HG03095 (cell line): ENCODE measurements at regions not wholly inside any gene's neighbourhood (a gene's known extent, or its start where the extent isn't known, plus 50 kb on each side); places are given as distances from the start of the nearest gene placed in this dataset.
"Not testable (repeated sequence)": the region's sequence is repeated elsewhere in the genome, so short reads cannot be mapped to it uniquely, and the experiment has no call there.

Source experiments
- ATAC-seq: cut with Tn5 transposase; IDR thresholded peaks from one replicate; pipeline ENCODE4 v1.9.1; 2021; ENCODE audit warnings: moderate library complexity; ENCODE audit not compliant: unreplicated experiment

DNA sequence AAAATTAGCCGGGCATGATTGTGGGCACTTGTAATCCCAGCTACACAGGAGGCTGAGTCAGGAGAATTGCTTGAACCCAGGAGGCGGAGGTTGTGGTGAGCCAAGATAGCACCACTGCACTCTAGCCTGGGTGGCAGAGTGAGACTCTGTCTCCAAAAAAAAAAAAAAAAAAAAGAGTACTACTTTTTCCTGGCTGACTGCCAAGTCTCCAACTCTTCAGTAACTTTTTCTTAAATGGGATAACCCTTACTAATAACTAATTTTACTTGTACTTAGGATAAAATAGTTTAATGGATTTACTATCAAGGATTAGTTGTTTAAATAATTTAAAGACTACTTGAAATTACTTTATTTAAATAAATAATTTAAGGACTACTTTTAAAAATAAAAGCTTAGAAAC is 158.8 kb upstream of the CAND1 start:
- ATAC-seq: not testable (repeated sequence)

DNA sequence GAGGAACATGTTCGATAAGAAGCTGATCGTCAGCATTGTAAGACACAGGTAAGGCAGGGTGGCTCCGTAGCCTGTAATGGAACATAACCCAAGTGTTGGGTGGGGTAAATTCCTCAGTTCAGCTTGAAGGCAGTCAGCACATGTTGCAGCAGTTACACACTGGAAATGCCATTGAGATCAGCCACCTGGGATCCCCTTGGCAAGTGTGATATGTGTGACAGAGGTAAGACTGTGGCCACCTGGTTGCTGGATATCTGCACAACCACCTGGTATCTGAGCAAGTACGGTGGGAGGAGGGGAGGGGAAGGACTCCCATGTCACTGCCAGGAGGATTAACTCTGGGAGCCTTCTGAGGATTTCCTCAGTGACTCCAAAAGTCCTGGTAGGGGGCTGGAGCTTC is 158.0 kb upstream of the CAND1 start:
- no peak for ATAC-seq

DNA sequence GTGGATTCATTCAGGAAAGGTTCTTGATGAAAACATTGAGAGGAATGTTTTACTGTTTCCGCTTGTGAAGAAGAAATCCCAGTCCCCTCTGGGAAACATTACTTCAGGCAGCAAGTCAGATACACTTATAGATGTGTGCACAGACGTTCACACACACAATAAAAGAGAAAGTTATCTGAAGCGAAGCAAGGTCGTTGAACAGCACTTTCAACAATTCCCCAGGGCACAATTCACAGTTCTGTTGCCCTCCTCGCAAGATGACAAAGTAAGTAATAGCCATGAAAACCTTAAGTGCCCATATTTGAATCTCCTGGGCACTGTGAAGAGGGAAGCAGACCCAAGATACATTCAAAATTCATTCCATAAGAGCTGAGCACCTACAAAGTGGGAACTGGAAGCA is 156.6 kb upstream of the CAND1 start:
- ATAC-seq: no peak

DNA sequence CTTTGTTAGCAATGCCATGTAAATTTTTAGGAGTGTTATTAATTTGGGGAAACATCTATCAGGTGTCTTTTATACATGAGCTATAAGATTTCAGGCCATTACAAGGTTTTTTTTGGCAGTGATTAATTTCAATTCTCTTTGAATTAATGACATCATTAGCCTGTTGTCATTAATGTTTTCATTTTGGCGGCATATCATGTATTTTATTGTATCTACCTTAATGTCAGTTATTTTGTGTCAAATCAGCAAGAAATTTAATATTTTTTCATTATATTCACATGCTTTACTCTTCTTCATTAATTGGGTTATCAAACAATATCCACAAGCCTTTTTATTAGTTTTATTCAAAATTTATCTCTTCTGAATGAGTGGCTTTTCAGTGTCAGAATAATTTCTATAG is 153.0 kb upstream of the CAND1 start:
- no peak for ATAC-seq

DNA sequence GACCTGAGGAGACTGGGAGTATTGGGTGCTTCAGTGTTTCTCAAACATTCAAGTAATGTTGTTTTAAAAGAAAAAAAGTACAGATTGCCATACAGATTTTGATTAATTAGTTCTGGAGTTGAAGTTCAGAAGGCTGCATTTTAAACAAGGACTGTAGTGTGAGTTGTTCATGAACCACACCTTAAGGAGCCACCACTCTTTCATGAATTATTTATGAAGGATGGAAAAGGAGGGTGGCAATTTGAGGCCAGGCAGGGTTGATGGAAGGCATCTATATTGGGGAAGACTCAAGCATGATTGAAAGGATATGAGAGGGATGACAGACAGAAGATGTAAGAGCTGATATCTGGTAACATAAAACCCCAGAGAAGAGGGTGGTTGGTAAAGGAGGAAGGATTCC is 146.6 kb upstream of the CAND1 start:
- no peak for ATAC-seq

DNA sequence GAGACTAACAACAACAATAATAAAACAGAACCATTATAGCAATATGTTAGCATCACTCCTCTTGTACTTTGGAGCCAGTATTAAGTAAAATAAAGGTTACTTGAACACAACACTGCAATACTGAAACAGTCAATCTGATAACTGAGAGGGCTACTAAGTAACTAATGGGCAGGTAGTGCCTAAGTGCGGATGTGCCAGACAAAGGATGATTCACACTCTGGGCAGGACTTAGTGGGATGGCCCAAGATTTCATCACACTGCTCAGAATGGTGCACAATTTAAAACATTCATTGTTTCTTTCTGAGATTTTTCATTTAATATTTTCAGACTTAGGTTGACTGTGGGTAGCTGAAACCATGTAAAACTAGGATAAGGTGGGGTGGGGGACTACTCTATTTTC is 131.9 kb upstream of the CAND1 start:
- no peak for ATAC-seq

DNA sequence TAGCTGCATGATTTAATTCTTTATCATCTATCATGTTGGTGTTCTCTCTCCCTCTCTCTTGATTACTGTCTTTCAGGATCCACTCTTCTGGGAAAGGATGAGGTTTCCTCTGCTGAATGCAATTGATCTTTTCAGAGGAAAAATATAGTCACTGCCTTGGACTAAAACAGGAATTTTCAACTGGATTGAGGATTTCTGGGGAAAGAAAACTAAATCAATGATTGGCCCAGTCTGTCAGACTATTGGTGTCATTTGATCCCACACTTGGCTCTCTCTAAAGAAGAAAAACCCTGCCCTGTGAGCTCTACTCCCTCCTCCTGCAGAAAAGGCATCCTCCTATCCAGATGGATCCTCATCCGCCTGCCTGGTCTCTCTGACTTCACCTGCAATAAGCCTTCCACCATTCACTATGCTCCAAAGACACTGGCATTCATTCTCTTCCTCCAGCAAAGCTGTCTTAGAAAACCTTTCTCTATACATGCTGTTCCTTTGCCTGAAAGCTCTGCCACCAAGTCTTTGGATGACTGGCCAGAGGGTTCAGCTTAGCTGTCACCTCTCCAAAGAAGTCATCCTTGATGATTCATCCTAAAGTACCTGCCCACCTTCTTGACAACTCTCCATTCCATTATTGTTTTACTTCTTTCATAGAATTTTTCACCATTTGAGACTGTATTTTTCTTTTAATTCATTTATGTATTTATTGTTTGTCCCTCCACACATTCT is 127.7 kb upstream of the CAND1 start:
- no peak for ATAC-seq

DNA sequence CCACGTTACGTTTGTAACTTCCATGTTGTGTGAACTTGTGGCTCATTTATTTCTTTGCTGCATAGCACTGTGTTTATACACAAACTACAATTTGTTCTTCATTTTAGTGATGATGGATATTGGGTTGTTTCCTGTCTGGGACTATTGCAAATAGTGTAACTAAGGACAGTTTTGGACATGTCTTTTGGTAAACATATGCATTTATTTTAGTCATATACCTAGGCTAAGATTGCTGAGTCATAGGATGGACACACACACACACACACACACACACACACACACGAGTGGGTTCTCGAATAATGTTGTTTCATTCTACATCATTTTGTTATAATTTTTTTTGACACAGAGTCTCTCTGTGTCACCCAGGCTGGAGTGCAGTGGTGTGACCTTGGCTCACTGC is 123.5 kb upstream of the CAND1 start:
- ATAC-seq: no peak

DNA sequence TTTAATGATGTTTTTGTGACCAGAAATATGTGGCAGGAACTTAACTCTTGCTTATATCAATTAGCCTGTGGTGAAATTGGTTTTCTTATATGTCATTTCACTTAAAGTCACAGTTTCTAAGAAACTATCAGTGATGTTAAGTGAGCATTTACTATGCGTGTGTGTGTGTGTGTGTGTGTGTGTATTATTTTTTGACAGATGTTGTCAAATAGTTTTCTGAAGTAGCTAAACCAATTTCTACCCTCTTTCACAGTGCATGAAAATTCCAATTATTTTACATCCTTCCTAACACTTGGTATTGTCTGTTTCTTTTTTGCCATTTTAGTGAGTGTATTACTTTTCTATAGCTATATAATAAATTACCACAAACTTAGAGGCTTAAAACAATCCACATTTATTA is 122.1 kb upstream of the CAND1 start:
- ATAC-seq: no peak

DNA sequence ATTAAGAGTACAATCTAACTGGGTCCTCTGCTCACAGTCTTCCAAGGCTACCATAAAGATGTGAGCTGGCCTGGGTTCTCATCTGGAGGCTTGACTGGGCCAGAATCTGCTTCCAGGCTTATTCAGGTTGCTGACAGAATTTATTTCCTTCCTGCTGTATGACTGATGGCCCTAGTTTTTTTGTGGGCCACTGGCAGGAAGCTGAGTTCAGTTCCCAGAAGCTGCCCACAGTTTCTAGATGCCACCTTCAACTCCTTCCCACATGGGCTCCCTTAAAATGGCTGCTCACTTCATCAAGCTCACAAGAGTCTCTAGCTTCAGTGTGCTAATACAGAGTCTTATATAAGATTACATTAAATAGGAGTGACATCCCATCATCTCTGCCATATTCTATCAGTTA is 121.7 kb upstream of the CAND1 start:
- ATAC-seq: no peak

DNA sequence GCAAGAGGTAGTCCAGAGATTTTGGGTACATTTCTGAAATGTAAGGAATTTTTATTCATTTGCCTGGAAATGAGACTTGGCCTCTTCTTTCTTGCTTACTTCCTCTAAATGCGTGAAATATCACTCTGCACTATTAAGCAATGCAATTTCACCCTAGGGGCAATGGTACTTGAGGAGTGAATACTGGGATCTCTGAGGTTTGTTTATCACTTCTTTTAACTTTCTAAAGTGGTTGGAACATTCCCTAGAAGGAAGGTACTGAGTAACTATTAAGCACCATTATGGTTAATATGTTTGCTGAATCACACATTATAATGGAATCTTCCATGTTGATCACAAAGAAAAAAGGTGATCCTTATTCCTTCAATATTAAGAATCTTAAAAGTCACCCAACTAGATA is 120.9 kb upstream of the CAND1 start:
- ATAC-seq: no peak

DNA sequence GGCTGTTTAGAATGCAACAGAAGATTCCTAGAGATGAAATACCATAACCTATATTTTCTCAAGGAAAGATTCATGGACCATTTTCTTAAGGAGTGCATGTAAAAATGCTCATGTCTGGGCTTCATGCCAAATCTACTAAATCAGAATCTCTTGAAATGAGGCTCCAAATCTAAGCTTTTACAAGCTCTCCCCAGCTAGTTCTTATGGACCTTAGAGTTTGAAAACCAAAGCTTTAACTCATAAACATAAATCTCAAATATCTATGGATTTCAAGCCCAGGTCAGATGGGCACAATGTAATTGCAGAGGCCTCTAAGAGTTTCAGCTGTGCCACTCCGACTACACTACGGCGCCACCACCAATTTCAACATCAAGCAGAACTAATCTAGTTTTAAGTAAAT is 117.3 kb upstream of the CAND1 start:
- no peak for ATAC-seq

DNA sequence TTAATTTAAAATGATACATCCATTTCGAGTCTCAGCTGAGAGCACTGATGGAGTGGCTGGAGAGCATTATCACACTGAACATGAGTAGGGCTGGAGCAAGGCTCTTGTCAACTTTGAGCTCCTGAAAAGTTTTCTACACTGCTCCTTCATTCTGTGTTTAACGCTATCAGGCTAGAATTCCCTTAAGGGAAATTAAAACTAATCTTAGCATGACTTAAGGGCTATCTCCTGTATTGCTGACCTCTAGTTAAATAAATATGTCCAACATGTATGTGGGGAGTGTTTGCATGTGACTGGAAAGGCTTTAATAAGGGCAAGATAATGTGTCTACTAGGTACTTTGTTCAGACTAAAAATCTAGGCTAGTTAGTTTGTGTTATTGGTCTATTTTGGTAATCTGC is 116.7 kb upstream of the CAND1 start:
- ATAC-seq: no peak

DNA sequence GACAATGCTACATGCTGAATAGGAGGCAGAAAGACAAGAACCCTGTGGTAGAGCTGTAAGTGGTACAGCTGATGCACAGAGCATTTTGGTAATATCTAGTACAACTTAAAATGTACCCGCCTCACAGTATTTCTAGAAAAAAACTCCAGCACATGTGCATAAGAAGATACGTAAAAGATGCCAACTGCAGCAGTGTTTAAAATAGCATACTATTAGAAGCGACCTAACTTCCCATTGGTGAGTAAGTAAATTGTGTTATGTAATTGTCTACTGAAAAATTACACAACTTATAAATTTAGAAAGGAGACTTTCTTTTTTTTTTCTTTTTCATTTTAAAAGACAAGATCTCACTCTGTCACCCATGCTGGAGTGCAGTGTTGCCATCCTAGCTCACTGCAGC is 114.3 kb upstream of the CAND1 start:
- ATAC-seq: no peak

DNA sequence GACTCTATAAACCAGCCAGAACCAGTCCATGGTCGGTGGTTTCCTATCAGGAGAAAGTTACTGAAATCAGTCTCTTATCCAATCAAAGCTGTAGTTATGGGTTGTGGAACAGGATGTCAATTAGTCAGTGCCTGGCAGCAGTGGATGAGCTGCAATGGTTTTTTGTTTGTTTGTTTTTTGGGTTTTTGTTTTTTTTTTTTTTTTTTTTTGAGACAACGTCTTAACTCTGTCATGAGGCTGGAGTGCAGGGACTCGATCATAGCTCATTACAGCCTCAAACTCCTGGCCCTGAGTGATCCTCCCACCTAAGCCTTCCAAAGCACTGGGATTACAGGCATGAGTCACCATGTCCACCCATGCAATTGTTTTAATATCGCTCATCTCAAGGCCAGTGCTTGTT is 113.3 kb upstream of the CAND1 start:
- ATAC-seq: no peak

DNA sequence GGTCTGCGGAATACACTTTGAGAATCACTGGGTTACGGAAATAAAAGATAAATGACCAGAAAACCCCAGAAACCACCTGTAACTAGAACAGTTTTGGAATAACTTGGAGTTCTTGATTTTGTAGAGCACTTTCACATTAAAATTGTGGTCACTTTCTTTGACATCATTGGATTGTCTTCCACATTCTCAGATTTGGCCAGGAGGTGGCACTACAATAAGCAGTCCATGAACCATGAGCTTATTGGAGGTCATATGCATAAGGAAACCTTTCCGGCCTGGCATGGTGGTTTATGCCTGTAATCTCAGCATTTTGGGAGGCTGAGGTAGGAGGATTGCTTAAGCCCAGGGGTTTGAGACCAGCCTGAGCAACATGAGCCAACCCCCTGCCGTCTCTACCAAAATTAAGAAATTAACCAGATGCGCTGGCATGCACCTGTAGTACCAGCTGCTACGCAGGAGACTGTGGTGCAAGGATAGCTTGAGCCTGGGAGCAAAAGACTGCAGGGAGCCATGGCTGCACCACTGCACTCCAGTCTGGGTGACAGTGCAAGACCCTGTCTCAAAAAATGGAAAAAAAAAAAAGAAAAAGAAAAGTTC is 107.7 kb upstream of the CAND1 start:
- peak; percentile 57 for ATAC-seq

DNA sequence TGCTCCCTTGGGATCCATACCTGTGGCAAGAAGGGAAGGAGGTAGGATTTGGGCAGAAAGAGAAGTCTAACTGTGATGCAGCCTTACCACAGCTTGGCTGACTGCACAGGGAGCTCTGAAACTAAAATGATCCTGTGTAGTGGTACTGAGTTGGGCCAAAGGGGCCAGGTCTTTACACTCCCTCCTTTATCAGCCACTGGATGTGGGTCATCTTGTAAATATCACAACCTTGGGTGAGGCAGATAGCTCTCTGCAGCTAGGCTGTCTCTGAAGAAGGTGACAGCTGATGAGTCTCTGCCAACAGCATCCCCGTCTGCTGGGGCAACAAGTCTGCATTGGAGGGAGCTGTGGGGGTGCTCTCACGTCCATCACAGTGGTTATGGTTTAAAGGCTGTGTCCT is 95.9 kb upstream of the CAND1 start:
- ATAC-seq: no peak

DNA sequence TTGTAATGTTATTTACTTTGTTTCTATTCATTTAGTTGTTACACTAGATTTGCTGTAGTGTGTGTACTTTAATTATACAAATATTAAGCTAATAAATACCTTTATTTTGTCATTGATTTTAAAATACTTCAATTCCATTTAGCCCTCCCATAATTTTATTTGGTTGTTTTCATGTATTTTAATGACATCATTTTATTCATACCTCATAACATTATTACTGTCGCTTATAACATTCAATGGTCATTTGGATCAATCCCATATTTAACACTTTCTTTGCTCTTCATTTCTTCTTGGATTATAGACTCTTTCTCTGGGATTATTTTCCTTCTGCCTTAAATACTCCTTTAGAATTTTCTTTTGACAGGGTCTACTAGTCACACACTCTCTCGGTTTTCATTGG is 86.6 kb upstream of the CAND1 start:
- ATAC-seq: no peak

DNA sequence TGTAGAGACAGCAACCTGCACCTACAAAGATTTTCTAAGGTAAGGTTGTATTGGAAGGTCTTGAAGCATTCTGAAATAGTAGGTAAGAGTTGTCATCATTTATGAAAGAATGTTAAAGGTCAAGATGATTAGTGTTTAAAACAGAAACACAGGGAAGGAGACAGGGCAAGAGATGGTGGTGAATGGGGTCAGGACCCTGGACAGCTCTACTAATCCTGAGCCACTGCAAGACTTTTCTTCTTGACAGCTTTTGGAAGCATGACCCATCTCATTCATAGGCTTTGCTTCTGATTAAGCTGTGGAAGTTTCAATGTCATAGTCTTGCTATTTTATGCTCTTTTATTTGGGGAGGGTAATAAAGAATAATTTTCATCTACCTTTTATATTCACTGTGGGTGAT is 75.5 kb upstream of the CAND1 start:
- no peak for ATAC-seq

DNA sequence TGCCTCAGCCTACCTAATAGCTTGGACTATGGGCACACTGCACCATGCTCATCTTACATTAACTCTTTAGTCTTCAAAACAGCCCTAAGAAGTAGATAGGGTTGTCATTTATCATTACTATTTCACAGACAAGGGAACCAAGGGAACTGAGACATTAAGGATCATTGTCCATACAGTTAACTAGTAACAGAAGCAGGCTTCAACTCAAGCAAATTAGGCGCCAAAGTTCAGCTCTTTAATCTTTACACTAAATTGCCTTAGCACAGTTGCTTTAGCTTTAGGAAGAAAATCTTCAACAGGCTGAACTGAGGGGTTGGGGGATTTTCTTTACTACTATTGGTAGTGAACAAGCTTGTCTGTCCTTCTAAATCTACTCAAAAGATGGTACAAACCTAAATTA is 68.8 kb upstream of the CAND1 start:
- no peak for ATAC-seq

DNA sequence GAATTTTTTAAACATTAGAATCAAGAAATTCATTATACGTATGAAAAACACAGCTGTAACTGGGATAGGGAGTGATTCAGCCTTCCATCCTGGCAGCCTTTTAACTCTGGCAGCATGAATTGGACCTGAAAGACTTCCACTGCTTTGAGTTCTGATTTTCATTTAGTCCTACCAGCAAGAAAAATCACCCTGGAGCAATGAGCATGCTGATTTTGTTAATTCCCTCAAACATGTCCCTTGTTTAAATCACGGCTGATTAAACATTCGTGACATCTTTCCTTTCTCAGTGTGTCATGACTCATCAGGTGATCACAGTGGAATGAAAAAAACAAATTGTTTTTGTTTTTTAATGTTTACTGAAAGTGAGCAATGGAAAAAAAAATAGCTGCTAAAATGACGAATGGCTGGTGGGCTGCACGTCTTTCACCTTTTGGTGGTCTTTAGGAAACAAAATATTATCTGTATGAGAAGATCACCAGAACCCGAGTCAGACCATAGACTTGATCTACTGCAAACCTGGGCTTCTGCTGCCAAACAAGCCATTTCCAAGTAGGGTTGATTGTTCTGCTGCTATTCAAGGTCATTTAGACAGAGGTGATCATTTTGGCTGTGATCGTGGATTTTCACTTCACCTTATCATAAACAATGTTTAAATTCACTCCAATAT is 67.0 kb upstream of the CAND1 start:
- ATAC-seq: peak; percentile 26

DNA sequence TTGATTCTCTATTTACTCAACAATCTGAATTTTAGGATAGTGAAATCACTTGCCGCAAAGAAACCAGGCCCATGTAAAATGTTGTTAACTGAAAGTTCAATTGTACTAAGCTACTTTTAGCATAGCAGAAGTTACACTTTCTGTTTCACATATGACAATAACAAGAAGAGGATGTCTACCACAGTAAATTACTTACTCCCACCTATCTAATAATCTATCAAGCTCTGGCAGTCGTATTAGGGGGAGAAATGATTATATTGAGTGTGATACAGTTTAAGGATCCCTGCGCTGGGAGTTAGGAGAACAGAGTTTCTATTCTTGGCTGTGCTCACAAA is 66.5 kb upstream of the CAND1 start:
- ATAC-seq: peak; percentile 83
